Activated T-cell treated with anti-CD3 and anti-CD28 coated beads, Interleukin-2, amount 50 U/mL, for 24 hours (primary cell): ENCODE measurements at regions not wholly inside any gene's neighbourhood (a gene's known extent, or its start where the extent isn't known, plus 50 kb on each side); places are given as distances from the start of the nearest gene placed in this dataset.

Experiments
- DNase-seq: peaks from one replicate; pipeline ENCODE4 v3.0.0-alpha.2; 2020
- H3K27ac Mint-ChIP-seq: 2 replicates; pipeline ENCODE4 v1.8.0; 2020; ENCODE audit warnings: mild to moderate bottlenecking, mixed read lengths
- H3K27me3 Mint-ChIP-seq: 2 replicates; pipeline ENCODE4 v1.8.0; 2020; ENCODE audit warnings: mixed read lengths
- H3K36me3 Mint-ChIP-seq: 2 replicates; pipeline ENCODE4 v1.8.0; 2020; ENCODE audit warnings: low read depth, mixed read lengths
- H3K4me1 Mint-ChIP-seq: 2 replicates; pipeline ENCODE4 v1.8.0; 2020; ENCODE audit warnings: low read depth, mixed read lengths
- H3K4me3 Mint-ChIP-seq: 2 replicates; pipeline ENCODE4 v1.8.0; 2020; ENCODE audit warnings: mild to moderate bottlenecking, moderate library complexity, mixed read lengths
- H3K9me3 Mint-ChIP-seq: 2 replicates; pipeline ENCODE4 v1.8.0; 2020; ENCODE audit warnings: mixed read lengths

DNA sequence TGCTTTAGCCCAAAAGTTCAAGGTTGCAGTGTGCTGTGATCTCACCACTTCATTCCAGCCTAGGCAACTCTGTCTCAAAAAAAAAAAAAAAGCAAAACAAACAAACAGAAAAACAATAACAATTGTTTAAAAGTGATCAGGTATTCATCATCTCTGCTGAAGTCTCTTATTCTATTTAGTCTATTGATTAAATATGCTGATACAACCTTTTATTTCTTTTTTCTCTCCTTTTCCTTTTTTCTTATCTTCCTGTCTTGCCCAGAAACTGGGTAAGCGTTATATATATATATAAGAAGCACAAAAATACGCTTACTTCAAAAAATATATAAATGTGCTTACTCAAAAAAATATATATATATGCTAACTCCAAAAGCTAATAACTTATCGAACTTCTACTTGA is 213.8 kb upstream of the EEA1 start:
- Mint-ChIP-seq H3K27me3 (peaks cover 5% of the 10 kb centered on the region), H3K27ac (no peak overlapping the region), H3K4me1 (peaks cover 1% of the 10 kb centered on the region), H3K9me3 (no peaks in the 10 kb centered on the region), H3K36me3 (no peaks in the 10 kb centered on the region), H3K4me3 (no peak overlapping the region)
- no peak for DNase-seq

- H3K9me3 Mint-ChIP-seq = no peaks in the 10 kb centered on the region
- DNase-seq = no peak
- H3K27me3 Mint-ChIP-seq = peaks cover 5% of the 10 kb centered on the region
- no peak overlapping the region for H3K4me3 Mint-ChIP-seq
- no peaks in the 10 kb centered on the region for H3K36me3 Mint-ChIP-seq
- no peak overlapping the region for H3K27ac Mint-ChIP-seq
- no peaks in the 10 kb centered on the region for H3K4me1 Mint-ChIP-seq
Measured at GRCh38 chr12:93144109-93144508, 215.0 kb upstream of the EEA1 start.

GRCh38 chr12:93145086-93145485 is 216.0 kb upstream of the EEA1 start:
- Mint-ChIP-seq H3K27ac (no peak overlapping the region), H3K36me3 (no peaks in the 10 kb centered on the region), H3K27me3 (peaks cover 5% of the 10 kb centered on the region), H3K9me3 (no peaks in the 10 kb centered on the region), H3K4me1 (no peaks in the 10 kb centered on the region), H3K4me3 (no peak overlapping the region)
- DNase-seq = no peak

- Mint-ChIP-seq H3K4me1 (no peaks in the 10 kb centered on the region), H3K9me3 (no peaks in the 10 kb centered on the region), H3K27me3 (peaks cover 5% of the 10 kb centered on the region), H3K36me3 (no peaks in the 10 kb centered on the region), H3K27ac (no peak overlapping the region), H3K4me3 (no peak overlapping the region)
- DNase-seq = no peak
Measured at GRCh38 chr12:93146263-93146939, 217.3 kb upstream of the EEA1 start.

DNA sequence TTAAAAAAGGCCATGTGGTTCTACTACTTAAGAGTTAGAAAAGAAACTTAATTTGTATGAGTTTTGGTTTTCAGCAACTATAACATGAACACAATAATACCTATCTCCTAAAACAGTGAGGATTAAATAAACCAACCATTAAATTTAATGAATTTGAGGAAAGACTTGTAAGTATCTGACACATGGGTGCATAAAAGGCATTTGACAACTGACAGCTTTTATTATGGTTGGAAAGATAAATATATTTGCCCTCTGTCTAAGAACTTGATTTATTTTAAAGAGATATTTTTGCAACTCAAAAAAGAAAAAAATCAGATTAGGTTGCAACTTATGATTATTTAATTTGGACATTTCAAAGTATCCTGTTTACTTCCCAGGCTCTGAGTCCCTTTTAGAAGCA is 217.9 kb upstream of the EEA1 start:
- no peak overlapping the region for H3K27ac Mint-ChIP-seq
- DNase-seq = no peak
- H3K27me3 Mint-ChIP-seq = peaks cover 5% of the 10 kb centered on the region
- H3K4me1 Mint-ChIP-seq = no peaks in the 10 kb centered on the region
- H3K36me3 Mint-ChIP-seq = no peaks in the 10 kb centered on the region
- no peak overlapping the region for H3K4me3 Mint-ChIP-seq
- no peaks in the 10 kb centered on the region for H3K9me3 Mint-ChIP-seq

GRCh38 chr12:93148412-93148811 is 219.3 kb upstream of the EEA1 start:
- no peak overlapping the region for H3K4me3 Mint-ChIP-seq
- DNase-seq = no peak
- no peaks in the 10 kb centered on the region for H3K9me3 Mint-ChIP-seq
- no peaks in the 10 kb centered on the region for H3K36me3 Mint-ChIP-seq
- no peak overlapping the region for H3K27ac Mint-ChIP-seq
- no peaks in the 10 kb centered on the region for H3K4me1 Mint-ChIP-seq
- peaks cover 6% of the 10 kb centered on the region for H3K27me3 Mint-ChIP-seq

GRCh38 chr12:93149229-93149628 is 220.1 kb upstream of the EEA1 start:
- Mint-ChIP-seq H3K36me3 (no peaks in the 10 kb centered on the region), H3K9me3 (no peaks in the 10 kb centered on the region), H3K4me3 (no peak overlapping the region), H3K27ac (no peak overlapping the region), H3K4me1 (no peaks in the 10 kb centered on the region), H3K27me3 (peaks cover 7% of the 10 kb centered on the region)
- no peak for DNase-seq

- Mint-ChIP-seq H3K27me3 (peaks cover 15% of the 10 kb centered on the region), H3K4me3 (no peak overlapping the region), H3K36me3 (no peaks in the 10 kb centered on the region), H3K9me3 (no peaks in the 10 kb centered on the region), H3K4me1 (peaks cover 3% of the 10 kb centered on the region), H3K27ac (no peak overlapping the region)
- DNase-seq = no peak
Measured at GRCh38 chr12:93151079-93151762, 222.1 kb upstream of the EEA1 start.

DNA sequence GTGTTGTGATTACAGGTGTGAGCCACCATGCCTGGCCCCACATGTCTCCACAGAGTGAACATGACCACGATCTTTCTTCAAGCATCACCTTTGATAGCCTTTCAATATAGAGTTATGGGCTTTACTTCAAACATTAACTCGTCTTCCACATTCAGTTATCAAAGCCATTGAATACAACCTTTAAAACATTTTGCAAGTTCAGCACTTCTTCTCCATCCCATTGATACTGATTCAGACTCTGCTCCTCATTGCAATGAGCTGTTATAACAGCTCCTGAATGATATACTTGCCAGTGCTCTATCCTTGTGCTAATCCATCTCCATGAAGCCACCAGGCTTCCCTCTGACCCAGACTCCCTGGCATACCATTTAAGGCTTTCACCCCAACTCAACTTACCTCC is 223.5 kb upstream of the EEA1 start:
- H3K9me3 Mint-ChIP-seq = peaks cover 3% of the 10 kb centered on the region
- DNase-seq = no peak
- H3K27ac Mint-ChIP-seq = no peak overlapping the region
- peaks cover 21% of the 10 kb centered on the region for H3K27me3 Mint-ChIP-seq
- H3K4me3 Mint-ChIP-seq = no peak overlapping the region
- H3K36me3 Mint-ChIP-seq = no peaks in the 10 kb centered on the region
- H3K4me1 Mint-ChIP-seq = peaks cover 3% of the 10 kb centered on the region

DNA sequence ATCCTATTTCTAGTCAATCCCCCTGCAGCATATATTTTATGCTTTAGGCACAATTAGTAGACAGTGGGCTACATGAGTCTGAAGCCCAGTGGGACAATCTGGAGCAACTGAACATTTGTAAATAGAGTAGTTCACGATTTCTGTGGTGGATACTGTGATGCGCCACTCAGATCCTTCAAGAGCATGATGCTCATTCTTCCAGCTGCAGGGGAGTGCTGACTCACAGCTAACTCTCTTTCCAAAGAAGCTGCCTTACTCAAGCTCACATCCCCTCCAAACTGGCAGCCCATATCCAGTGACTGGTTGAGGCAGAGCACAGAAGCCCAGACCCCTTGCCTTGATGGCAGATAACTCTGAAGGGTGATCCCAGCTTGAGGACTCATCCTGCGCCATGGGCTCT is 224.2 kb upstream of the EEA1 start:
- DNase-seq = no peak
- Mint-ChIP-seq H3K27me3 (peaks cover 21% of the 10 kb centered on the region), H3K36me3 (no peaks in the 10 kb centered on the region), H3K4me3 (no peak overlapping the region), H3K27ac (no peak overlapping the region), H3K9me3 (peaks cover 7% of the 10 kb centered on the region), H3K4me1 (peaks cover 3% of the 10 kb centered on the region)

- no peak for DNase-seq
- no peak overlapping the region for H3K4me3 Mint-ChIP-seq
- peaks cover 21% of the 10 kb centered on the region for H3K27me3 Mint-ChIP-seq
- H3K27ac Mint-ChIP-seq = no peak overlapping the region
- no peaks in the 10 kb centered on the region for H3K36me3 Mint-ChIP-seq
- H3K9me3 Mint-ChIP-seq = peaks cover 14% of the 10 kb centered on the region
- peaks cover 3% of the 10 kb centered on the region for H3K4me1 Mint-ChIP-seq
Measured at GRCh38 chr12:93154096-93154728, 223.5 kb upstream of the NUDT4 start.

DNA sequence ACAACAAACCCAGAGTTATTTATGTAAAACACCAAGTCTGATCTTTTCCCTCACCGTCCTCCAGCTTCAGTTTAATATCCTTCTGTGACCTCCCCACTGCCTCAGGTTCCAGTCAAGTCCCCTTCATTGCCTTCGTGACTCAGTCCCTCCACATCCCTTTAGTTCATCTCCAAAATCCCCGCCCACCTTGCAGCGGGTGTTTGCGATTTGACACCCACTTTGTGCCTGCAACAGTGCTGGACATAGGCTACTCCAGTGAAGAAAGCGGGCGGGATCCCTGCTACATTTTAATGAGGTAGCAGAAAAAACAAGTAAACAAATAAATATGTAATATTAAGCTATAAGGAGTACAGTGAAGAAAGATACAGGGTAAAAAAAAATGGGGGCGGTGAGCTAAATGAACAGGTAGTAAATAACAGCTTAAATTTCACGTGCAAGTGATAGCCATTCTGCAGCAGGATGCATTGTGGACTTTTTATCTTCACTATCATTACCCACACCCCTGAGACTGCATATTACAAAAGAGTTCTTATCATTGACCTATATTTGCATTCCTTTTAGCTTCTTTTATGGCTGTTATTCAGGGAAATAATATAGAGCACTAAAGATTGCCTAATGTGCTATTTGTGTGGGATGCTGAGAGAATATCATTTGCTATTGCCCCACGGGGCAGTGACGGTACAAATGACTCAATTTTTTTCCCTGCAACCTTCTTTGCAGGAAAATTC is 222.8 kb upstream of the NUDT4 start:
- H3K4me3 Mint-ChIP-seq = no peak overlapping the region
- H3K4me1 Mint-ChIP-seq = peaks cover 3% of the 10 kb centered on the region
- no peaks in the 10 kb centered on the region for H3K36me3 Mint-ChIP-seq
- H3K9me3 Mint-ChIP-seq = peaks cover 14% of the 10 kb centered on the region
- H3K27ac Mint-ChIP-seq = no peak overlapping the region
- no peak for DNase-seq
- H3K27me3 Mint-ChIP-seq = peaks cover 21% of the 10 kb centered on the region

DNA sequence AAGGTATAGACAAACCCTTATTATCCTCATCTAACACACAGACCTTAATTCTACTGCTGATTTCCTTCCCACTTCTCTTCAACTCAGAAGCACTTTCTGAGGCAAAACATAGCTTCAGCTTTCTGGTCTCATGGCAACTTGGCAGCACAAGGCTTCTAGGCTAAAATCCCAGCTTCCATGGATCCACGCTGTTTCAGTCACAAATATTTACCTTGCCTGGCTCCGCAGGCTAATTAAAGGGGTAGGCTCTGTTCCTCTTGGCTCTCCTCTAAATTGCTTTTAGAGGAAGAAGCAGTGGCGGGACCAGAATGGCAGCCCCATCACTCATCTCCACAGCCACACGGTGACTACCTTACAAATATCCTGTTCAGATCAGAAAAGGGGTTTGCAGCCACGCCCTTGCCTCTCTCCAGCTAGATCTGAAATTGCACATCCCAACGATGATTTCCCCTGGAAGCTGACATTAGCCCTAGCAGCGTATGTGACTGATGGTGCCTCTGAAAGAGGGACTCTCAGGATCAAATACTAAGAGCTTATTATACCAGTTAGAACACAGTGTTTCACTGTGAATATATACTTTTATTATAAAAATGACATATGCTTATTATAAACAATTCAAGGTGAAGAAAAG is 221.5 kb upstream of the NUDT4 start:
- H3K27me3 Mint-ChIP-seq = peaks cover 21% of the 10 kb centered on the region
- DNase-seq = no peak
- H3K4me1 Mint-ChIP-seq = peaks cover 3% of the 10 kb centered on the region
- no peaks in the 10 kb centered on the region for H3K36me3 Mint-ChIP-seq
- H3K4me3 Mint-ChIP-seq = no peak overlapping the region
- peaks cover 14% of the 10 kb centered on the region for H3K9me3 Mint-ChIP-seq
- H3K27ac Mint-ChIP-seq = no peak overlapping the region

DNA sequence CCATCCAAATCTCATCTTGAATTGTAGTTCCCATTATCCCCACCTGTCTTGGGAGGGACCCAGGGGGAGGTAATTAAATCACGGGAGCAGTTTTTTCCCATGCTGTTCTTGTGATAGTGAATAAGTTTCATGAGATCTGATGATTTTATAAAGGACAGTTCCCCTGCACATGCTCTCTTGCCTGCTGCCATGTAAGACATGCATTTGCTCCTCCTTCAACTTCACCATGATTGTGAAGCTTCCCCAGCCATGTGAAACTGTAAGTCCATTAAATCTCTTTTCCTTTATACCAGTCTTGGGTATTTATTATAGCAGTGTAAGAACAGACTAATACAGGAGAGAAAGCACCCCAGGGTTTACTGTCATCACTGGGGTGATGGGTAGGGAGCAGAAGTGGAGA is 220.4 kb upstream of the NUDT4 start:
- no peak overlapping the region for H3K27ac Mint-ChIP-seq
- no peaks in the 10 kb centered on the region for H3K36me3 Mint-ChIP-seq
- peaks cover 3% of the 10 kb centered on the region for H3K4me1 Mint-ChIP-seq
- H3K27me3 Mint-ChIP-seq = peaks cover 21% of the 10 kb centered on the region
- no peak for DNase-seq
- H3K9me3 Mint-ChIP-seq = peaks cover 14% of the 10 kb centered on the region
- no peak overlapping the region for H3K4me3 Mint-ChIP-seq
